K562 (cell line): ENCODE measurements at regions not wholly inside any gene's neighbourhood (a gene's known extent, or its start where the extent isn't known, plus 50 kb on each side); places are given as distances from the start of the nearest gene placed in this dataset.

ENCODE experiments used
- EP300 ChIP-seq: IDR thresholded peaks from 2 replicates; pipeline ENCODE4 v1.6.1; 2012; ENCODE audit warnings: low read length, improper control_type of control experiment
- ZNF121 ChIP-seq: sonication (generic); formaldehyde crosslinking; conservative IDR thresholded peaks from 2 replicates; pipeline ENCODE4 v1.8.0; 2022; ENCODE audit warnings: missing genetic modification reagents
- TF ChIP-seq, protein P1 (sequence below), 2 experiments: fragments of 200-800 bp in 1 of 2; sonication (Bioruptor generic) in 1 of 2; sonication (generic) in 1 of 2; formaldehyde crosslinking in 1 of 2; IDR thresholded peaks in 1 of 2; conservative IDR thresholded peaks in 1 of 2; 2 replicates each; pipeline versions ENCODE4 v1.5.0 to v1.6.1; 2016 to 2020; ENCODE audit warnings: missing compliant biosample characterization in 1 of 2, missing genetic modification characterization in 1 of 2, missing genetic modification reagents in 1 of 2
- TF ChIP-seq, protein P2 (sequence below): fragments of 200-800 bp; sonication (Bioruptor generic); IDR thresholded peaks from 2 replicates; pipeline ENCODE4 v1.6.1; 2017; ENCODE audit warnings: missing genetic modification characterization, missing compliant biosample characterization

DNA sequence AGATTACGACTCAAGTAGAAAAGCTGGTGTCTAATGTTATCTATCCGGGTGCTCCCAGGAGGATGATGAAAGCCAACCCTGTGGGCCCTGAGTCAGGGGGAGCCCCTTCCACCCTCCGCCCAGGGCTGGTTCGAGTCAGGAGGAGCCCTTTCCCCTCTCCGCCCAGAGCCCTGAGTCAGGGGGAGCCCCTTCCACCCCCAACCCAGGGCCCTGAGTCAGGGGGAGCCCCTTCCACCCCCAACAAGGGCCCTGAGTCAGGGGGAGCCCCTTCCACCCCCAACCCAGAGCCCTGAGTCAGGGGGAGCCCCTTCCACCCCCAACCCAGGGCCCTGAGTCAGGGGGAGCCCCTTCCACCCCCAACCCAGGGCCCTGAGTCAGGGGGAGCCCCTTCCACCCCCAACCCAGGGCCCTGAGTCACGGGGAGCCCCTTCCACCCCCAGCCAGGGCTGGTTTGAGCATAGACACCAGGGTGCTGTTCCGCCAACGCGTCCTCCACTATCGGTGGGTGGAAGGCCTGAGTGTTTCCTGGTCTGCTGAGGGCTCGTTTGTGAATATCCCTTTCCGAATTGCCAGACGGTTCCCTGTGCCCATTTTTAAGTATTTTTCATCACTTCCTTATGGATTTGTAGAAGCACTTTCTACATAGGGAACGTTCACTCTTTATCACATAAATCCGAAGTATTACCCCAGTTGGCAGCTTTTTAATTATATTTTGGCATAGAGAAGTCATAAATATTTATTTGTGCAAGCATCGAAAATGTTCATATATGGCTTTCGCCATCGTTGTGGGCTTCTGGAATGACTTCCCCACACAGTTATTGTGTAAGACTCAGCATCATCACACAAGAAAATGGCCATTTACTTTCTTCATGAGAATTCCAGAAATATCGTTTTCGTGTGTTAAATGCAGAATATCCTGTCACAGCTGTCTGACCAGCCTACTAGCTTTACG lies 380.6 kb downstream of the BRD1 start:
- TF ChIP-seq, protein P1, sequence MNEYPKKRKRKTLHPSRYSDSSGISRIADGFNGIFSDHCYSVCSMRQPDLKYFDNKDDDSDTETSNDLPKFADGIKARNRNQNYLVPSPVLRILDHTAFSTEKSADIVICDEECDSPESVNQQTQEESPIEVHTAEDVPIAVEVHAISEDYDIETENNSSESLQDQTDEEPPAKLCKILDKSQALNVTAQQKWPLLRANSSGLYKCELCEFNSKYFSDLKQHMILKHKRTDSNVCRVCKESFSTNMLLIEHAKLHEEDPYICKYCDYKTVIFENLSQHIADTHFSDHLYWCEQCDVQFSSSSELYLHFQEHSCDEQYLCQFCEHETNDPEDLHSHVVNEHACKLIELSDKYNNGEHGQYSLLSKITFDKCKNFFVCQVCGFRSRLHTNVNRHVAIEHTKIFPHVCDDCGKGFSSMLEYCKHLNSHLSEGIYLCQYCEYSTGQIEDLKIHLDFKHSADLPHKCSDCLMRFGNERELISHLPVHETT (CRISPR knock-in tag; conservative IDR thresholded peaks at IDR 0.05 in 1 of 2, IDR thresholded peaks at IDR 0.05 in 1 of 2) = no peak
- TF ChIP-seq ZNF121 (CRISPR knock-in tag) = no peak
- TF ChIP-seq, protein P2, sequence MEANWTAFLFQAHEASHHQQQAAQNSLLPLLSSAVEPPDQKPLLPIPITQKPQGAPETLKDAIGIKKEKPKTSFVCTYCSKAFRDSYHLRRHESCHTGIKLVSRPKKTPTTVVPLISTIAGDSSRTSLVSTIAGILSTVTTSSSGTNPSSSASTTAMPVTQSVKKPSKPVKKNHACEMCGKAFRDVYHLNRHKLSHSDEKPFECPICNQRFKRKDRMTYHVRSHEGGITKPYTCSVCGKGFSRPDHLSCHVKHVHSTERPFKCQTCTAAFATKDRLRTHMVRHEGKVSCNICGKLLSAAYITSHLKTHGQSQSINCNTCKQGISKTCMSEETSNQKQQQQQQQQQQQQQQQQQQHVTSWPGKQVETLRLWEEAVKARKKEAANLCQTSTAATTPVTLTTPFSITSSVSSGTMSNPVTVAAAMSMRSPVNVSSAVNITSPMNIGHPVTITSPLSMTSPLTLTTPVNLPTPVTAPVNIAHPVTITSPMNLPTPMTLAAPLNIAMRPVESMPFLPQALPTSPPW (CRISPR knock-in tag) = no peak
- TF ChIP-seq EP300 = no peak
